MCF 10A (cell line): ENCODE measurements at regions not wholly inside any gene's neighbourhood (a gene's known extent, or its start where the extent isn't known, plus 50 kb on each side); places are given as distances from the start of the nearest gene placed in this dataset.

Source experiments
- BruUV-seq: library from RNA; stranded (reverse); fragments of 400-500 nt; replicated peaks from 2 replicates; lab custom pipeline; 2021; lab: Mats Ljungman, UMichigan
- CTCF ChIA-PET: fragments of 300-600 bp; sonication (Branson Sonifier 250); formaldehyde crosslinking; extraction: SDS; loops from one replicate; lab custom pipeline; 2021; ENCODE audit warnings: antibody characterized with exemption, inconsistent platforms; lab: Yijun Ruan, JAX
- POLR2A ChIA-PET: fragments of 300-600, 350-650 bp; sonication (Branson Sonifier 250); formaldehyde crosslinking; extraction: SDS; loops from one replicate; lab custom pipeline; 2020; ENCODE audit warnings: antibody characterized with exemption, inconsistent platforms; lab: Yijun Ruan, JAX
- DNase-seq: peaks from one replicate; pipeline ENCODE4 v3.0.0-alpha.2; 2018; ENCODE audit not compliant: unreplicated experiment
- H3K27ac Mint-ChIP-seq: one replicate; pipeline ENCODE4 v1.8.0; 2022; ENCODE audit warnings: mild to moderate bottlenecking, low read depth, mixed read lengths; ENCODE audit not compliant: unreplicated experiment
- H3K27me3 Mint-ChIP-seq: one replicate; pipeline ENCODE4 v1.8.0; 2022; ENCODE audit warnings: mixed read lengths; ENCODE audit not compliant: insufficient read depth, unreplicated experiment
- H3K36me3 Mint-ChIP-seq: one replicate; pipeline ENCODE4 v1.8.0; 2022; ENCODE audit warnings: mild to moderate bottlenecking, moderate library complexity, mixed read lengths; ENCODE audit not compliant: insufficient read depth, unreplicated experiment
- H3K4me1 Mint-ChIP-seq: one replicate; pipeline ENCODE4 v1.8.0; 2022; ENCODE audit warnings: mixed read lengths; ENCODE audit not compliant: insufficient read depth, unreplicated experiment
- H3K4me3 Mint-ChIP-seq: one replicate; pipeline ENCODE4 v1.8.0; 2022; ENCODE audit warnings: mild to moderate bottlenecking, moderate library complexity, mixed read lengths; ENCODE audit not compliant: unreplicated experiment
- H3K9me3 Mint-ChIP-seq: one replicate; pipeline ENCODE4 v1.8.0; 2022; ENCODE audit warnings: mixed read lengths; ENCODE audit not compliant: unreplicated experiment
- intact Hi-C: fragments of 100-400 bp; cut with micrococcal nuclease; formaldehyde crosslinking; loops from 2 replicates; pipeline ENCODE4 v1.14.1; 2022
- TF ChIP-seq, protein P1 (sequence below): fragments of 200-600 bp; IDR thresholded peaks from one replicate; pipeline ENCODE4 v1.8.0; 2022; ENCODE audit warnings: antibody characterized with exemption, mild to moderate bottlenecking; ENCODE audit not compliant: unreplicated experiment

DNA sequence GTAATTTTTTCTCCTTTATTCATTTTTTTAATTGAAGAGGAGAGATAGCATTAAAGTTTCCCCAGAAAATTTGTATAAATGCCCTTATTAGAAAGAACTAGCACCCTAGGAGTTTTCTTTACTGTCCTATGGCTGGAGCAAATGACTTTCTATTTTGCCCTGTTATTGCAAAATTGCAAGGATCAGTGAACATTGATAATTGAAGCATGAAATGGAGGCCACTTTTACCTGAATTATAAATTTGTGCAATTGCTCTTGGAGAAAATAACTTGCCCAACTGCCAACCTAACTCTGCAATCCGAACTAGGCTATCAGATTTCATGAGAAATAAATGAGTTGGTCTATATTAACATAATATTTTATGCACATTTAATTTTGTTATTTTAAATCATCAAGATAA lies 111.9 kb downstream of the MTRR start:
- TF ChIP-seq, protein P1, sequence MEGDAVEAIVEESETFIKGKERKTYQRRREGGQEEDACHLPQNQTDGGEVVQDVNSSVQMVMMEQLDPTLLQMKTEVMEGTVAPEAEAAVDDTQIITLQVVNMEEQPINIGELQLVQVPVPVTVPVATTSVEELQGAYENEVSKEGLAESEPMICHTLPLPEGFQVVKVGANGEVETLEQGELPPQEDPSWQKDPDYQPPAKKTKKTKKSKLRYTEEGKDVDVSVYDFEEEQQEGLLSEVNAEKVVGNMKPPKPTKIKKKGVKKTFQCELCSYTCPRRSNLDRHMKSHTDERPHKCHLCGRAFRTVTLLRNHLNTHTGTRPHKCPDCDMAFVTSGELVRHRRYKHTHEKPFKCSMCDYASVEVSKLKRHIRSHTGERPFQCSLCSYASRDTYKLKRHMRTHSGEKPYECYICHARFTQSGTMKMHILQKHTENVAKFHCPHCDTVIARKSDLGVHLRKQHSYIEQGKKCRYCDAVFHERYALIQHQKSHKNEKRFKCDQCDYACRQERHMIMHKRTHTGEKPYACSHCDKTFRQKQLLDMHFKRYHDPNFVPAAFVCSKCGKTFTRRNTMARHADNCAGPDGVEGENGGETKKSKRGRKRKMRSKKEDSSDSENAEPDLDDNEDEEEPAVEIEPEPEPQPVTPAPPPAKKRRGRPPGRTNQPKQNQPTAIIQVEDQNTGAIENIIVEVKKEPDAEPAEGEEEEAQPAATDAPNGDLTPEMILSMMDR: no peak
- intact Hi-C loops: no loop called here
- ChIA-PET POLR2A (no interaction called here), CTCF (no interaction called here)
- no TSS peak for BruUV-seq
- DNase-seq: no peak
- Mint-ChIP-seq H3K9me3 (peaks cover 7% of the 10 kb centered on the region), H3K36me3 (no peaks in the 10 kb centered on the region), H3K27ac (no peak overlapping the region), H3K4me3 (no peak overlapping the region), H3K27me3 (peaks cover 12% of the 10 kb centered on the region), H3K4me1 (no peaks in the 10 kb centered on the region)

DNA sequence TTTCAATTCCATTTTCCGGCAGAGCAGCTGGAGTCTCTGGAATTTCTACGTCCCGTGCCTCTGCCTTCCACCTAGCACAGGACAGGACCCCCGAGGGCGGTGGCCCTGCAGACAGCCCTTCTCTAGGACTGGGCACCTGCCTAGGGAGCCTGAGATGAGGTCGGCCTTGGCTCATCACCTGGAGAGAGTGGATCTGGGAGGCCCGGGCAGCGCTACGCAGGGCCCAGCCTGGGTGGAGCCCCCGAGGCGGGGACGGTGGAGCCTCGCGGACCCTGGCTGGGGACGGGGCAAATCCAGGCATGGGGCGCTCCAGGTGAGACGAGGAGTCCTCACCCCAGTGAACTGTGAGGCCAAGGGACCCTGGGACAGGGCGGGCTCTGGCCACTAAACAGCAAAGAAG lies 114.5 kb downstream of the MTRR start:
- peaks cover 7% of the 10 kb centered on the region for H3K9me3 Mint-ChIP-seq
- CTCF ChIA-PET: no interaction called here
- no peak for DNase-seq
- H3K4me1 Mint-ChIP-seq: no peaks in the 10 kb centered on the region
- H3K27me3 Mint-ChIP-seq: peaks cover 12% of the 10 kb centered on the region
- TF ChIP-seq, protein P1: no peak
- H3K27ac Mint-ChIP-seq: no peak overlapping the region
- intact Hi-C loops: no loop called here
- POLR2A ChIA-PET: no interaction called here
- H3K36me3 Mint-ChIP-seq: no peaks in the 10 kb centered on the region
- no peak overlapping the region for H3K4me3 Mint-ChIP-seq
- BruUV-seq: no TSS peak

DNA sequence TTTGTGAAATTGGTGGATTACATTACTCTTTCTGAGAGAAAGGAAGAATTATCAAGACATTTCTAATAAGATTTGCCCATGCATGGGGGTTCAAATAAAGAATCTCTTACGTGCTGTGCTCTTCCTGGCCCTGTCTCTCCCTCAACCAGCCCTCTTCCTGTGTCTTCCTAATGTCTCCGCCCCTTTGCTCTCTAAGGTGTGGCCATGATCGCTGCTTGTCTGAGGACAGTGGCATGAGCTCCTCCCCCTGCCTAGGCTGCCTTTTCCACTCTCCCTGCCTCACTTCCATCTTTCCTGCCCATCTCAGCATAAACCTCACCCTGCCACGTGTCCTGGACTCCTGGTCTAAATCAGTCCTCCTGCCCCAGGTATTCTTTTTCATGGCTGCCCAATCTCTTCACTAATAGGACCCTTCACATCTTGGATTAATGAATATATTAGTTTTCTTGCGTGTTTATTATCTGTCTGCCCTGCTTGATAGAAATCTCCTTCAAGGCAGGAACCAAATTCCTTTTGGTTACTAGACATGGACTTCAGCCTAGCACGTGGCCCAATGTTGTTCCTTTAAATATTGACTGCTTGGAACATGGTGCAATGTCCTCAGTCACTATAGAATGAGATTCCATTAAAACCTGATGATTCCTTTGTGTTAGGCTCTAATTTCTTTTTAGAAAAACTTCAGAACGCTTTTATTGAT lies 122.3 kb downstream of the MTRR start:
- CTCF ChIA-PET: interaction anchor here (0.7 kb wide), 1 partner anchor 244 kb away, joined by 3 read pairs; no protein-coding TSS in a partner anchor
- POLR2A ChIA-PET: no interaction called here
- Mint-ChIP-seq H3K36me3 (no peaks in the 10 kb centered on the region), H3K27ac (no peak overlapping the region), H3K27me3 (no peaks in the 10 kb centered on the region), H3K9me3 (peaks cover 8% of the 10 kb centered on the region), H3K4me1 (no peaks in the 10 kb centered on the region), H3K4me3 (no peak overlapping the region)
- DNase-seq: peak; percentile 2
- TF ChIP-seq, protein P1: no peak
- BruUV-seq: no TSS peak
- intact Hi-C loops: no loop called here

DNA sequence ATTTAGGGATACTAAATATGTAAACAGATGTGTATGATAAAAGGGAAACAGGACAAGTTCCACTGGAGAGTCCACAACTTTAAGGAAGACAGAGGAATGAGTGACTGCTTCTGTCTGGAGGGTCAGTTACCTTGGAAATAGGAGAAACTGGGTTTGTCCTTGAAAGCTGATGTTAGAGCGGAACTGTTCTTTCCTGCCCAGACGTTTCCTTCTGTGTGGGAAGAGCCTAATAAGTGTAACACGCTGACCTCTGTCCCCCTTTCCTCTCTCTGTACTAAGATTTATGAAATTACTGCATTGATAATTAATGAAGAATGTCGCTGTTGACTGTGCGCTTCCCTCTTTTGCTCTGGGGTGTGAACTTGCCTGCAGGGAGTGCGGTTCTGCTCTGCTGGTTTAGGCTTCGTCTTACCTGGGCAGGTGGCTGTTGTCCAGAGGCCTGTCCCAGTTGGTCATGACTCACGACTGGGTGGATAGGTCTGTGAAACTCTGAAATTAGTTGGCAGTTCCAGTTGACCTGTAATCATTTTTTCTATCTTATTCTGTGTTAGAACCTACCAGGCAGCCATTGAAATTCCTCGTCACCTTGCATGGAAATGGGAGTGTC lies 126.8 kb downstream of the MTRR start:
- no peaks in the 10 kb centered on the region for H3K27me3 Mint-ChIP-seq
- no peak overlapping the region for H3K27ac Mint-ChIP-seq
- H3K36me3 Mint-ChIP-seq: no peaks in the 10 kb centered on the region
- no peak overlapping the region for H3K4me3 Mint-ChIP-seq
- ChIA-PET POLR2A (no interaction called here), CTCF (interaction anchor here (0.6 kb wide), 1 partner anchor 109 kb away, joined by 3 read pairs; no protein-coding TSS in a partner anchor)
- H3K9me3 Mint-ChIP-seq: peaks cover 8% of the 10 kb centered on the region
- no TSS peak for BruUV-seq
- DNase-seq: no peak
- TF ChIP-seq, protein P1: no peak
- intact Hi-C loops: no loop called here
- no peaks in the 10 kb centered on the region for H3K4me1 Mint-ChIP-seq
